Stromal cell of bone marrow (primary cell): ENCODE measurements at regions not wholly inside any gene's neighbourhood (a gene's known extent, or its start where the extent isn't known, plus 50 kb on each side); places are given as distances from the start of the nearest gene placed in this dataset.
"Not testable (repeated sequence)": the region's sequence is repeated elsewhere in the genome, so short reads cannot be mapped to it uniquely, and the experiment has no call there.

Source experiments
- DNase-seq: peaks from one replicate; pipeline ENCODE4 v3.0.0-alpha.2; 2012; ENCODE audit warnings: low read depth

DNA sequence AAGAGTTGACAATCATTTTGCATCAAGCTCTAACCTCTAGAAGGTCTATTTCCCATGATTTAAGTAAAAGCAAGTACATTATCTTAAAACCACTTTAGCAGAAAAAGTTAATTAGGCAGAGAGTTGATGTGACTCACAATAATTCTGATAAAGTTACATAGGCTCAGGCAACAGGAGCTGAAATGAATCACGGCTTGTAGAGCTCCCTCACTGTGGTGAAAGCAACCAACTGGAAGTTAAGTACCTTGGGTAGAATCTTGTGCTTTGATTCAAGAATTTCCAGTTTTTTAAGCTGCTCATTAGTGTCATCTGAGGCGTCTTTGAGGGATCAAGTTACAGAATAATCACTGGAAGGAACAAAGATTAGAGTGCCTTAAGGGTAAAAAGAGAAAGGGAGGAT is 68.9 kb upstream of the NFE2L3 start:
- DNase-seq = no peak

- DNase-seq = no peak
These were observed 67.6 kb upstream of the NFE2L3 start for GRCh38 chr7:26084418-26084817.

DNA sequence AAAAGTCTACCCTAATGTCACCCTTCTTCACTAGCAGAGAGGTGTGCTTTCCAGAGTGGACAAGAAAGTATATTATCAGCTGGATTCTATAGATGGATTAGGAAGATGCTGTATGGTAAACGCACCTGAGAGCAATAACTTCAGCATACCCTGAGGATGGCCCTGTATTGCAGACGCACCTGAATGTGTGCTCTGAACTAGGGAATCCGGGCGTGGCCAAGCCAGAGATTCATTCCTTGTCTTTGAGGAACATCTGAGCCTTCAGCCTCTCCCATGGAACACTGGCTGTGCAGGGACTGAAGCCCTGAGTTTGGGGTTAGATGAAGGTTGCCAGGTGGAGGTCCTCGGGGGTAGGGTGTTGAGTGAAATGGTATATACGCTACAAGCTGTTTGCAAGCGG is 66.2 kb upstream of the NFE2L3 start:
- DNase-seq = no peak

DNA sequence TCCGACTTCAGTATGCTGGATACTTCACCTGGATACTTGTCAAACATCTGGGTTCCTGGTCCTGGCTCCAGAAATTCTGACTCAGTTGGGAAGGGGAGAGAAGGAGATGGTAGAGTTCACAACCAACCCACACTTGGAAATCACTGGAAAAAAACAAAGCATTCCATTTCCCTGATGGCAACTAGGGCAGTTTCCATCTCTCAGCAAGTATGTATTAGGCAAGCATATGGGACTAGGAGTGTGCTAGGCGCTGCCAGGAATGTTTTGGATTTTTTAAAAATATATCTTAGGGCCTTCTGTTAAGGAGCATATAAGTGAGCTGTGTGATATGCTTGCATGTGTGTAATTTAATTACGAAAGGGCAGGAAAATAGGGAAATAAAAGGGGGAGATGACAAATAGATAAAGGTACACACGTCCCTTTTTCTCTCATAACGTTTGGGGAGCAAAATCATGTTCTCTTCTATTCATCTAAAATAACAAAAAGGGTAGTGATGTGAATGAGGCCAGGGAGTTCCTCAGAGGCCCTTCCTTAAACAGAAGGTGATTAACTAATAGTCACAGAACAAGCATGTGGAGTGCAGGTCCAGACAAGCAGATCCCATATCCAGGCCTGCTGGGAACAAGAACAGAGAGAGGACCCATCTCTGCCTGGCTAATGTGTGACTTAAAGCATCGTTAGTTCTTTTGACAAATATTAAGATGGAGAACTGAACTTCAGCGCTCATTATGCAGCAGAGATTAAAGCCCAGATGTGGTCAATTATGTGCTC is 64.5 kb upstream of the NFE2L3 start:
- no peak for DNase-seq

DNA sequence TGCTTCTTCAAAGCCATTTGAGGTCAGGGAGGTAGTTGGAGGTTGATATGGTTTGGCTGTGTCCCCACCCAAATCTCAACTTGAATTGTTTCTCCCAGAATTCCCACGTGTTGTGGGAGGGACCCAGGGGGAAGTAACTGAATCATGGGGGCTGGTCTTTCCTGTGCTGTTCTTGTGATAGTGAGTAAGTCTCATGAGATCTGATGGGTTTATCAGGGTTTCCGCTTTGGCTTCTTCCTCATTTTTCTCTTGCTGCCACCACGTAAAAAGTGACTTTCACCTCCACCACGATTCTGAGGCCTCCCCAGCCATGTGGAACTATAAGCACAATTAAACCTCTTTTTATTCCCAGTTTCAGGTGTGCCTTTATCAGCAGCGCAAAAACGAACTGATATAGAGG is 62.5 kb upstream of the NFE2L3 start:
- not testable (repeated sequence) for DNase-seq

GRCh38 chr7:26090927-26091519 is 61.0 kb upstream of the NFE2L3 start:
- DNase-seq = peak; percentile 25

DNA sequence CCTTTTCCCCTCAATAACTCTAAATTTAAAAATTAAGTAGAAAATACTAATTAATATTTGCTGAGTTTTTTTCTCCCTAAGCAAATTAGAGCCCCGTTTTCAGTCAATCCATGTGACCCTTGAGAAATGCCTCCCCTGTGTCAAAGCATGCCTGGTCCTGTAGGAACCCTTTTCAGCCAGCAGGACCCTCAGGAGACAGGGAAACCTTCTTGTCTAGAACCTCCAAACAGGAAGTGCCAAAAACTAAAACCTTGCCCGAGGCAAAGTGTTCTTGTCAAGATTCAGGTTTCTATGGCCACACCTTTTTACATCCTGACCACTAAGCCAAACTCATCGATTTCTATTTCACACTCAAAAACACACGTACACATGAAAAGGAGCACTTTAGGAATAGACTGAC is 60.1 kb upstream of the NFE2L3 start:
- no peak for DNase-seq

DNA sequence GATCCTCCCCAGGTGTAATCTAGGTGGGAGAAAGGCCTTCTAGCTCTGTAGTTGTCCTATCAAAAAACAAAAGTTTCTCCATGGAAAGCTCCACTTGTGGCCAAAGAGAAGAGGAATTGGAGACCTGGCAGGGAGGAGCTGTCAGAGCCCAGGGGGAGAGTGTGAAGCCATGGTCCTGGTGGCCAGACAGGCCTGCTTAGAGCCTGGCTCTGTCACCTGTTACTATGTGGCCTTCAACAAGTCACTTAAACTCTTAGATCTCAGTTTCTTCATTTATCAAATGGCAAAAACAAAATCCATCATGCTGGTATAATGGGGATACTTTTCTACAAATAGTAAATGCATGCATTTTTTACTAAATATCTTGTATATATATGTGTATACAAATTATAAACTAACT is 59.0 kb upstream of the NFE2L3 start:
- no peak for DNase-seq

DNA sequence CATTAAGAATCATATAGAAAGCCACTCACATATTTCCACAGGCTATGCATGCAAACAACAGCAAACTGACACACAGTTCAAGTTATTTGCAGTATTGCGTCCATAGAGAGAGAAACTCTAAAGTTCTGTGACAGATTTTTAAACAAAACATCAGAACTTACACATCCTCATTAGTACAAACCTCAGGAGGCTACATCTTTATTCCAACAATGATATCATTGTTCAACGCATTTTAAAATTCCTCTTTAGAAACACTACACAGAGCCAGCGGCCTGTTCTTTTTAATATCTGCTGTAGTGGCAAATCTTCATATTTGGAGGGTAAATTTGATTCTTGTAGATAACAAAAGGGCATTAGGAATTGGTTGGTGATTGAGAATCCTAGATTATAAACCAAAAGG is 55.9 kb upstream of the NFE2L3 start:
- DNase-seq = no peak

- no peak for DNase-seq
These were observed 53.9 kb upstream of the NFE2L3 start for GRCh38 chr7:26097837-26098668.

- DNase-seq = no peak
These were observed 52.8 kb upstream of the NFE2L3 start for GRCh38 chr7:26099236-26099635.

GRCh38 chr7:26100406-26101339 is 51.3 kb upstream of the NFE2L3 start:
- no peak for DNase-seq

DNA sequence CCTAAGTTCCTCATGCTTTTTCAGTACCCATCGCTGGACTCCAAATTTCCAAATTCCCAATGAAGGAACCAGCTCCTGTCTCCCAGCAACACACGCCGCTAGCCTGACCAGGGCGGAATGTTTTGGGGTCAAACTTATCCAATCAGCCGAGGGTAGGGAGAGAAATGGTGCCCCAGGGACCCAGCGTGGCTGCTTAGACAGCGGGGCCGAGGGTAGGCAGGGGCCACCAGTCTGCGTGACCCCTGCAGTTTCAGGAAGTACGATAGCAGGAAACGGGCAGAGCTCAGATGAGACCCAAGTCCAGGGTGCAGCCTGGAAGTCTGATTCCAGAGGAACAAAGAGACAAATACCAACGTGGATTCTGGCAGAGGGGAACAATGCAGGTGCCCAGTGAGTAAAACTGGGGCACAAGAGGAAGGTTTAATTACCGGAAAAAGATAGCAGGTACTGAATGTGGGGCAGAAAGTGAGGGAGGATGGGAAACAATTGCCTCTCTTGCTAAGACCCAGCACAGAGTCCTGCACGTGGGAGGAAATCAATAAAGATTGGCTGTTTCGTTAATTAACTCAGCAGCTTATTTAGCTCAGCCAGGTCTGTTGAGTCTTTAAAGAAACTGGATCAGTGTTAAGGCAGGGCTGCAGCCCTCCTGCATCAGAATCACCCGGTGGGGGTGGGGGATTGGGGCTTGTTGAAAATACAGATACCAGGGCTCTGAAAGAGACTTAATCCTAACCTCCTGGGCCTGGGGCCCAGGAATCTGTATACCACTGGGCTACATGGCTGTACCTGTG is 50.4 kb upstream of the NFE2L3 start:
- DNase-seq = no peak

DNA sequence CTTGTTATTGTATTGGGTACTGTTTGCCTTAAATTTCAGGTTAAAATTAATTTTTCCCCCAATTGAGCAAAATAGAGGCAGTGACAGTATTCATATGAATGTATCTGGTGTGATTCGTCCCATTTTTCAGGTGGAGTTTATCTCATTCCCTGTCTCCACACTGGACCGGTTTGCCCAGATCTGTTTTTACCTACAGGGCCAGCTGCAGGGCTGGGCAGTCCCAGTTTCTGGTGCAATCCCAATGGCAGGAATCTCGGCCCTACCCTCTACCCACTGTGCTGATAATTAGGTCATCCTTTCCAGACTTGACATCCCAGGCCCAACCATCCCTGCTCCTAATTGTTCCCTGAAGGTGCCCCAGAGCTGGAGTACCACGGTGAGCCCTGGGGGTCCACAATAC is 49.8 kb upstream of the NFE2L3 start:
- no peak for DNase-seq
